Neural cell (in vitro differentiated cells): ENCODE measurements at regions not wholly inside any gene's neighbourhood (a gene's known extent, or its start where the extent isn't known, plus 50 kb on each side); places are given as distances from the start of the nearest gene placed in this dataset.

Experiments
- H2AFZ ChIP-seq: fragments of 200-600, 300-800 bp; sonication (generic), shearing (Covaris generic); 2 replicates; pipeline ENCODE4 v1.6.0; 2014; ENCODE audit warnings: low read depth, mild to moderate bottlenecking, antibody characterized with exemption, low read length, moderate library complexity
- H3F3A ChIP-seq: fragments of 200-600 bp; shearing (Covaris generic); 2 replicates; pipeline ENCODE4 v1.6.1; 2016; ENCODE audit warnings: mild to moderate bottlenecking, moderate library complexity, mixed read lengths, antibody characterized with exemption, low read length; ENCODE audit not compliant: insufficient read depth, poor library complexity, severe bottlenecking
- H3K27ac ChIP-seq: fragments of 200-600, 300-800 bp; sonication (generic), shearing (Covaris generic); 2 replicates; pipeline ENCODE4 v1.5.1; 2014; ENCODE audit warnings: mild to moderate bottlenecking, low read length, moderate library complexity
- H3K27me3 ChIP-seq: fragments of 300-800, 200-600 bp; sonication (generic), shearing (Covaris generic); 2 replicates; pipeline ENCODE4 v1.6.0; 2014; ENCODE audit warnings: mild to moderate bottlenecking, low read depth, low read length, moderate library complexity; ENCODE audit not compliant: insufficient read depth
- H3K36me3 ChIP-seq: fragments of 300-800, 200-600 bp; sonication (generic), shearing (Covaris generic); 2 replicates; pipeline ENCODE4 v1.5.1; 2014; ENCODE audit warnings: mild to moderate bottlenecking, antibody characterized with exemption, low read length, moderate library complexity; ENCODE audit not compliant: insufficient read depth
- H3K4me2 ChIP-seq: fragments of 300-800, 200-600 bp; sonication (generic), shearing (Covaris generic); 2 replicates; pipeline ENCODE4 v1.6.0; 2014; ENCODE audit warnings: mild to moderate bottlenecking, low read length
- H3K4me3 ChIP-seq: fragments of 300-800, 200-600 bp; sonication (generic), shearing (Covaris generic); 2 replicates; pipeline ENCODE4 v1.5.1; 2014; ENCODE audit warnings: mild to moderate bottlenecking, low read length, moderate library complexity
- H3K79me2 ChIP-seq: fragments of 200-600 bp; shearing (Covaris generic); replicated peaks from 2 replicates; pipeline ENCODE4 v1.6.0; 2014; ENCODE audit warnings: mild to moderate bottlenecking, low read length, moderate library complexity; ENCODE audit not compliant: insufficient read depth
- H3K9ac ChIP-seq: fragments of 300-800, 200-600 bp; sonication (generic), shearing (Covaris generic); 2 replicates; pipeline ENCODE4 v1.6.1; 2016; ENCODE audit warnings: mild to moderate bottlenecking, low read length, mixed read lengths
- H3K9me2 ChIP-seq: fragments of 200-600 bp; shearing (Covaris generic); 2 replicates; pipeline ENCODE4 v1.6.1; 2016; ENCODE audit warnings: mild to moderate bottlenecking, low read length, mixed read lengths; ENCODE audit not compliant: insufficient read depth
- H3K9me3 ChIP-seq: fragments of 200-600, 300-800 bp; sonication (generic), shearing (Covaris generic); 2 replicates; pipeline ENCODE4 v1.6.1; 2016; ENCODE audit warnings: mild to moderate bottlenecking, mixed run types, low read length, moderate library complexity, mixed read lengths
- H4K20me1 ChIP-seq: fragments of 200-600 bp; shearing (Covaris generic); 2 replicates; pipeline ENCODE4 v1.6.1; 2016; ENCODE audit warnings: mild to moderate bottlenecking, mixed run types; ENCODE audit not compliant: insufficient read depth
- EP300 ChIP-seq: fragments of 450-650 bp; conservative IDR thresholded peaks from 2 replicates; pipeline ENCODE4 v1.6.1; 2014; ENCODE audit warnings: antibody characterized with exemption, mild to moderate bottlenecking, moderate library complexity; ENCODE audit not compliant: poor library complexity, severe bottlenecking
- EZH2 ChIP-seq: fragments of 200-600, 300-800 bp; shearing (Covaris generic), sonication (generic); IDR thresholded peaks from 2 replicates; pipeline ENCODE4 v1.6.1; 2014; ENCODE audit warnings: antibody characterized with exemption, low read length, borderline replicate concordance, mild to moderate bottlenecking; ENCODE audit not compliant: insufficient read depth, poor library complexity, severe bottlenecking
- MXI1 ChIP-seq: fragments of 450-650 bp; conservative IDR thresholded peaks from 2 replicates; pipeline ENCODE4 v1.6.1; 2014; ENCODE audit warnings: antibody characterized with exemption, mild to moderate bottlenecking; ENCODE audit not compliant: poor library complexity, severe bottlenecking
- POLR2AphosphoS5 ChIP-seq: IDR thresholded peaks from 2 replicates; pipeline ENCODE4 v1.6.1; 2012
- RAD21 ChIP-seq: fragments of 450-650 bp; conservative IDR thresholded peaks from 2 replicates; pipeline ENCODE4 v1.6.1; 2014; ENCODE audit warnings: antibody characterized with exemption, mild to moderate bottlenecking, moderate library complexity
- SMC3 ChIP-seq: fragments of 450-650 bp; conservative IDR thresholded peaks from 2 replicates; pipeline ENCODE4 v1.6.1; 2014; ENCODE audit warnings: antibody characterized with exemption, mild to moderate bottlenecking, moderate library complexity; ENCODE audit not compliant: poor library complexity
- TAF1 ChIP-seq: IDR thresholded peaks from 2 replicates; pipeline ENCODE4 v1.6.1; 2012; ENCODE audit warnings: low read depth
- TF ChIP-seq, protein P1 (sequence below): fragments of 450-650 bp; IDR thresholded peaks from 2 replicates; pipeline ENCODE4 v1.5.1; 2014; ENCODE audit warnings: antibody characterized with exemption, mild to moderate bottlenecking, moderate library complexity; ENCODE audit not compliant: poor library complexity, severe bottlenecking
- TF ChIP-seq, protein P2 (sequence below): IDR thresholded peaks from 2 replicates; pipeline ENCODE4 v1.6.1; 2012; ENCODE audit warnings: borderline replicate concordance

DNA sequence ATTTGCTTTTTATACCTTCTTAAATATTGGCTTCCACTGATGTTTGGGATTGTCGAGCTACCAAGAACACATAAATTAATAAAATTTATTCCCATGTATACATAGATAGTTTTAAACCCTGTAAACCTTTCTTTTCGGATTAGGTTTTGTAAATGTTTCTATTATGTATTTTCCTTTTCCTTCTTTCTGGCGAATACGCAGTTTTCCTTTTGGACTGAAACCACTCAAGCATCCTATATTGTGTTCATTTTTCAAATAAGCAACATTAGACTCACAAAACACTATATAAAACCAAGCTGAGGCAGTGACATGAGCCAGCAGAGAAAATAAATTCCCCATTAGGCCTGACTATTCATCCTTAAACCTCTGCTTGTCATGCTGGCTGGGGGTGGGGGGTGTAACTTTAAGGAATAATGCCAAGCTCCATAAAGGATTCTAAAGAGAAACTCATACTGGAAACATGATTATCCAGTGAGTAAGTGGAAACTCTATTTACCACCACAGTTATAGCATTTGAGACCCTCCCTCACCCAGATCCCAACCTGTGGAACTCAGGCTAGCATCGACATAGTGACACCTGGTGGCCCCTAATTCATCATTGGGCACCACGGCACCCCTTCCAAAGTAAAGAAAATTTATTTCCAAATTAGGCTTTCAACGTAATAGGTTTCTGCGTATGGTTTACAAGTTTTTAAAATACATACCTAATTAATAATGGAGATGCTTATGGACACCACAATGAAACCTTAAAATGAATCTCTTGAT lies 86.5 kb upstream of the CELF2 start:
- Histone ChIP-seq H3K27me3 (no peaks in the 10 kb centered on the region), H3K4me2 (no peak overlapping the region), H3K4me3 (no peak overlapping the region), H3K36me3 (no peaks in the 10 kb centered on the region), H3K27ac (no peak overlapping the region), H3K9ac (no peak overlapping the region), H3K79me2 (no peaks in the 10 kb centered on the region), H3K9me3 (no peaks in the 10 kb centered on the region), H3F3A (no peaks in the 10 kb centered on the region), H4K20me1 (no peaks in the 10 kb centered on the region), H3K9me2 (no peaks in the 10 kb centered on the region), H2AFZ (no peak overlapping the region)
- TF ChIP-seq TAF1: no peak
- no peak for TF ChIP-seq SMC3
- no peak for TF ChIP-seq RAD21
- TF ChIP-seq POLR2AphosphoS5: no peak
- TF ChIP-seq, protein P1, sequence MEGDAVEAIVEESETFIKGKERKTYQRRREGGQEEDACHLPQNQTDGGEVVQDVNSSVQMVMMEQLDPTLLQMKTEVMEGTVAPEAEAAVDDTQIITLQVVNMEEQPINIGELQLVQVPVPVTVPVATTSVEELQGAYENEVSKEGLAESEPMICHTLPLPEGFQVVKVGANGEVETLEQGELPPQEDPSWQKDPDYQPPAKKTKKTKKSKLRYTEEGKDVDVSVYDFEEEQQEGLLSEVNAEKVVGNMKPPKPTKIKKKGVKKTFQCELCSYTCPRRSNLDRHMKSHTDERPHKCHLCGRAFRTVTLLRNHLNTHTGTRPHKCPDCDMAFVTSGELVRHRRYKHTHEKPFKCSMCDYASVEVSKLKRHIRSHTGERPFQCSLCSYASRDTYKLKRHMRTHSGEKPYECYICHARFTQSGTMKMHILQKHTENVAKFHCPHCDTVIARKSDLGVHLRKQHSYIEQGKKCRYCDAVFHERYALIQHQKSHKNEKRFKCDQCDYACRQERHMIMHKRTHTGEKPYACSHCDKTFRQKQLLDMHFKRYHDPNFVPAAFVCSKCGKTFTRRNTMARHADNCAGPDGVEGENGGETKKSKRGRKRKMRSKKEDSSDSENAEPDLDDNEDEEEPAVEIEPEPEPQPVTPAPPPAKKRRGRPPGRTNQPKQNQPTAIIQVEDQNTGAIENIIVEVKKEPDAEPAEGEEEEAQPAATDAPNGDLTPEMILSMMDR: no peak
- TF ChIP-seq EP300: no peak
- TF ChIP-seq MXI1: no peak
- no peak for TF ChIP-seq EZH2
- TF ChIP-seq, protein P2, sequence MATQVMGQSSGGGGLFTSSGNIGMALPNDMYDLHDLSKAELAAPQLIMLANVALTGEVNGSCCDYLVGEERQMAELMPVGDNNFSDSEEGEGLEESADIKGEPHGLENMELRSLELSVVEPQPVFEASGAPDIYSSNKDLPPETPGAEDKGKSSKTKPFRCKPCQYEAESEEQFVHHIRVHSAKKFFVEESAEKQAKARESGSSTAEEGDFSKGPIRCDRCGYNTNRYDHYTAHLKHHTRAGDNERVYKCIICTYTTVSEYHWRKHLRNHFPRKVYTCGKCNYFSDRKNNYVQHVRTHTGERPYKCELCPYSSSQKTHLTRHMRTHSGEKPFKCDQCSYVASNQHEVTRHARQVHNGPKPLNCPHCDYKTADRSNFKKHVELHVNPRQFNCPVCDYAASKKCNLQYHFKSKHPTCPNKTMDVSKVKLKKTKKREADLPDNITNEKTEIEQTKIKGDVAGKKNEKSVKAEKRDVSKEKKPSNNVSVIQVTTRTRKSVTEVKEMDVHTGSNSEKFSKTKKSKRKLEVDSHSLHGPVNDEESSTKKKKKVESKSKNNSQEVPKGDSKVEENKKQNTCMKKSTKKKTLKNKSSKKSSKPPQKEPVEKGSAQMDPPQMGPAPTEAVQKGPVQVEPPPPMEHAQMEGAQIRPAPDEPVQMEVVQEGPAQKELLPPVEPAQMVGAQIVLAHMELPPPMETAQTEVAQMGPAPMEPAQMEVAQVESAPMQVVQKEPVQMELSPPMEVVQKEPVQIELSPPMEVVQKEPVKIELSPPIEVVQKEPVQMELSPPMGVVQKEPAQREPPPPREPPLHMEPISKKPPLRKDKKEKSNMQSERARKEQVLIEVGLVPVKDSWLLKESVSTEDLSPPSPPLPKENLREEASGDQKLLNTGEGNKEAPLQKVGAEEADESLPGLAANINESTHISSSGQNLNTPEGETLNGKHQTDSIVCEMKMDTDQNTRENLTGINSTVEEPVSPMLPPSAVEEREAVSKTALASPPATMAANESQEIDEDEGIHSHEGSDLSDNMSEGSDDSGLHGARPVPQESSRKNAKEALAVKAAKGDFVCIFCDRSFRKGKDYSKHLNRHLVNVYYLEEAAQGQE: no peak

DNA sequence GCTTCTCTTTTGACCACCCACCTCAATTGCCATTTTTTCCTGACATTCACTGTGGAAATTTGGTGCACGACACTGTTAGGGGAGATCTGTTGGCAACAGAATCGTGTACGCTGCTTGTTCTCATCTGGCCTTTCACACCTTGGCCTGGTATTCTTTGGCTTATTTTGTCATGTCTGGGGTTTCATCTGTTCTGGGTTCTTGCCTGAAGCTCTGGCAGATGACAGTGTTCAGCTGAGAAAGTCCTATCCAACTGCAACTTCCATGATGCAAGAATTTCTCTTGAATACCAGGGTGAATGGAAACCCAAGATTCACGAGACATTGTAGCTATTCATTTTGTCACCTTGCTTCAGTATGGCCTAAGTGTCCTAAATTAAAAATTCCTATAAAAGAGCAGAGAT lies 82.6 kb upstream of the CELF2 start:
- Histone ChIP-seq H3K36me3 (no peaks in the 10 kb centered on the region), H3K9me3 (no peaks in the 10 kb centered on the region), H3K4me2 (no peak overlapping the region), H3K9ac (no peak overlapping the region), H3K9me2 (no peaks in the 10 kb centered on the region), H3K4me3 (no peak overlapping the region), H3K27me3 (no peaks in the 10 kb centered on the region), H3F3A (no peaks in the 10 kb centered on the region), H3K79me2 (no peaks in the 10 kb centered on the region), H2AFZ (no peak overlapping the region), H4K20me1 (no peaks in the 10 kb centered on the region), H3K27ac (no peak overlapping the region)
- TF ChIP-seq, protein P1: no peak
- TF ChIP-seq, protein P2: no peak
- TF ChIP-seq POLR2AphosphoS5: no peak
- no peak for TF ChIP-seq EZH2
- no peak for TF ChIP-seq EP300
- no peak for TF ChIP-seq MXI1
- no peak for TF ChIP-seq SMC3
- no peak for TF ChIP-seq TAF1
- no peak for TF ChIP-seq RAD21
